NT2/D1 (cell line): ENCODE measurements at regions not wholly inside any gene's neighbourhood (a gene's known extent, or its start where the extent isn't known, plus 50 kb on each side); places are given as distances from the start of the nearest gene placed in this dataset.

Experiments used
- SUZ12 ChIP-seq: IDR thresholded peaks from 2 replicates; pipeline ENCODE4 v1.6.1; 2011; ENCODE audit not compliant: insufficient read length, insufficient read depth; ENCODE audit errors: extremely low read depth
- YY1 ChIP-seq: IDR thresholded peaks from 2 replicates; pipeline ENCODE4 v1.6.1; 2011; ENCODE audit not compliant: insufficient read length, insufficient read depth
- ZNF274 ChIP-seq: IDR thresholded peaks from 2 replicates; pipeline ENCODE4 v1.6.1; 2011; ENCODE audit warnings: mild to moderate bottlenecking, low read depth, low read length

DNA sequence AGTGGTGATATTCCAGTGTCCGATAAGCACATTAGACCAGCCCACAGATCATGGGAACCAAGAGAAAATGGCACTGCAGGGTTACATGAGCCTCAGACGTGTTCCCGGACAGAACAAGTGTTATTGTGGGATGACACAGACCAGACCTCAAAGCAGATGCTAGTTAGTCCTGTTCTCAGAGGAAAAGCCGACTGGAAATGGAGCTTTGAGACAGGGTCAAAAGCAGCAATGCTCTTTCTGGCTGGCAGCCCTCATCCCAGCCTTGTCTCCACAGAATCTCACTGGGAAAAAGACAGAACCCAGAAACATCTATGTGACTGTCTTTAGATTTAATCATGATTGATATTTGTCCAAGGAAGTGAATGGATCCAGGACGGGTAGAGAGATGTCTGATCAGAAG, 506.8 kb downstream of the INSC start:
- TF ChIP-seq SUZ12 = no peak
- no peak for TF ChIP-seq YY1
- no peak for TF ChIP-seq ZNF274
